GM12878 (cell line): ENCODE measurements at regions not wholly inside any gene's neighbourhood (a gene's known extent, or its start where the extent isn't known, plus 50 kb on each side); places are given as distances from the start of the nearest gene placed in this dataset.

Experiments used
- ATAC-seq: fragments of 200-7000 bp; cut with Tn5 transposase; 3 replicates; pipeline ENCODE4 v1.9.1; 2020; ENCODE audit warnings: mild to moderate bottlenecking, moderate library complexity
- BruUV-seq: library from RNA; stranded (reverse); fragments of 400-500 nt; replicated peaks from 2 replicates; lab custom pipeline; 2021; lab: Mats Ljungman, UMichigan
- CTCF ChIA-PET: fragments of 300-600 bp; sonication (Branson Sonifier 250); formaldehyde crosslinking; extraction: SDS; loops from one replicate; lab custom pipeline; 2021; ENCODE audit warnings: inconsistent platforms; lab: Yijun Ruan, JAX
- POLR2A ChIA-PET: fragments of 350-600 bp; formaldehyde crosslinking; extraction: SDS; loops from one replicate; lab custom pipeline; 2021; ENCODE audit warnings: inconsistent platforms; lab: Charles Lee
- RAD21 ChIA-PET: fragments of 300-600 bp; sonication (Branson Sonifier 250); formaldehyde crosslinking; loops from one replicate; lab custom pipeline; 2023; ENCODE audit warnings: antibody characterized with exemption; ENCODE audit not compliant: unreplicated experiment; lab: Charles Lee
- SMC1A ChIA-PET: fragments of 300-600 bp; sonication (Branson Sonifier 250); formaldehyde crosslinking; loops from one replicate; lab custom pipeline; 2023; ENCODE audit not compliant: unreplicated experiment, uncharacterized antibody; lab: Charles Lee
- DNase-seq: peaks from one replicate; pipeline ENCODE4 v3.0.0-alpha.2; 2011; ENCODE audit warnings: low read depth, low spot score
- FAIRE-seq: peaks from 3 replicates; lab custom pipeline; 2011; peaks lifted over from hg19 to GRCh38; lab: Jason Lieb, UNC
- H2AFZ ChIP-seq: 2 replicates; pipeline ENCODE4 v1.6.0; 2011; ENCODE audit warnings: low read depth, low read length, control low read depth; ENCODE audit not compliant: control insufficient read depth
- H3K27ac ChIP-seq: 2 replicates; pipeline ENCODE4 v1.5.1; 2011; ENCODE audit warnings: control low read depth; ENCODE audit not compliant: control insufficient read depth, insufficient read depth
- H3K27me3 ChIP-seq, 2 experiments: replicated peaks in 1 of 2; 2 replicates each; pipeline versions ENCODE4 v1.6.0 to v1.6.1; 2011; ENCODE audit warnings: low read length in 1 of 2; ENCODE audit not compliant: control insufficient read depth in 2 of 2, insufficient read depth in 2 of 2
- H3K36me3 ChIP-seq, 2 experiments: 2 replicates each; pipeline ENCODE4 v1.5.1; 2011; ENCODE audit warnings: low read length in 1 of 2; ENCODE audit not compliant: control insufficient read depth in 2 of 2, insufficient read depth in 2 of 2
- H3K4me1 ChIP-seq: 2 replicates; pipeline ENCODE4 v1.6.1; 2011; ENCODE audit warnings: mild to moderate bottlenecking, low read length, moderate library complexity, mixed read lengths; ENCODE audit not compliant: control insufficient read depth, insufficient read depth
- H3K4me2 ChIP-seq: 2 replicates; pipeline ENCODE4 v1.6.0; 2011; ENCODE audit warnings: control low read depth; ENCODE audit not compliant: control insufficient read depth, insufficient read depth
- H3K4me3 ChIP-seq: fragments of 200-600 bp; sonication (generic); 2 replicates; pipeline ENCODE4 v1.5.1; 2016
- H3K79me2 ChIP-seq: 2 replicates; pipeline ENCODE4 v1.6.0; 2011; ENCODE audit warnings: low read length; ENCODE audit not compliant: control insufficient read depth, insufficient read depth
- H3K9ac ChIP-seq: 2 replicates; pipeline ENCODE4 v1.8.0; 2011; ENCODE audit warnings: low read length, control low read depth, mixed read lengths; ENCODE audit not compliant: control insufficient read depth, insufficient read depth
- H3K9me3 ChIP-seq: replicated peaks from 3 replicates; pipeline ENCODE4 v1.5.1; 2011; ENCODE audit warnings: mild to moderate bottlenecking, low read length; ENCODE audit not compliant: control insufficient read depth, insufficient read depth
- H4K20me1 ChIP-seq: 2 replicates; pipeline ENCODE4 v1.6.0; 2011; ENCODE audit not compliant: control insufficient read depth, insufficient read depth
- BCL11A ChIP-seq: IDR thresholded peaks from 2 replicates; pipeline ENCODE4 v1.6.1; 2011; ENCODE audit warnings: low read depth, low read length
- CBX3 ChIP-seq: fragments of 200-600 bp; sonication (generic); IDR thresholded peaks from 2 replicates; pipeline ENCODE4 v1.6.1; 2016; ENCODE audit warnings: low read depth, borderline replicate concordance
- EP300 ChIP-seq, 2 experiments: fragments of 150-350 bp in 1 of 2; IDR thresholded peaks; 2 replicates each; pipeline ENCODE4 v1.6.1; 2011 to 2012; ENCODE audit warnings: low read depth in 2 of 2, low read length in 2 of 2, borderline replicate concordance in 1 of 2, improper control_type of control experiment in 1 of 2, inconsistent platforms in 1 of 2; ENCODE audit not compliant: control insufficient read depth in 1 of 2
- ETV6 ChIP-seq, 2 experiments: fragments of 450-650 bp in 1 of 2; IDR thresholded peaks in 1 of 2; conservative IDR thresholded peaks in 1 of 2; 2 replicates each; pipeline ENCODE4 v1.6.1; 2014; ENCODE audit warnings: antibody characterized with exemption in 1 of 2, borderline replicate concordance in 1 of 2, low read depth in 1 of 2, mild to moderate bottlenecking in 1 of 2, moderate library complexity in 1 of 2
- NBN ChIP-seq: fragments of 450-650 bp; IDR thresholded peaks from 2 replicates; pipeline ENCODE4 v1.6.1; 2016
- NFYB ChIP-seq: IDR thresholded peaks from 2 replicates; pipeline ENCODE4 v1.6.1; 2011; ENCODE audit warnings: low read depth, mild to moderate bottlenecking, low read length, improper control_type of control experiment, moderate library complexity; ENCODE audit not compliant: insufficient read depth
- NR2F1 ChIP-seq: fragments of 450-650 bp; conservative IDR thresholded peaks from 2 replicates; pipeline ENCODE4 v1.6.1; 2017; ENCODE audit warnings: mild to moderate bottlenecking
- PAX8 ChIP-seq: fragments of 450-650 bp; IDR thresholded peaks from 2 replicates; pipeline ENCODE4 v1.6.1; 2017; ENCODE audit warnings: mild to moderate bottlenecking, moderate library complexity
- RUNX3 ChIP-seq: IDR thresholded peaks from 2 replicates; pipeline ENCODE4 v1.6.1; 2012; ENCODE audit warnings: low read length, inconsistent platforms
- SIN3A ChIP-seq: IDR thresholded peaks from 2 replicates; pipeline ENCODE4 v1.6.1; 2012; ENCODE audit warnings: low read depth, low read length, improper control_type of control experiment
- YY1 ChIP-seq: IDR thresholded peaks from 2 replicates; pipeline ENCODE4 v1.6.1; 2011; ENCODE audit warnings: low read depth, mild to moderate bottlenecking, low read length
- ZNF24 ChIP-seq: fragments of 450-650 bp; IDR thresholded peaks from 2 replicates; pipeline ENCODE4 v1.6.1; 2017; ENCODE audit warnings: antibody characterized with exemption, mild to moderate bottlenecking
- WGBS: methylation state at CpG from one replicate; pipeline ENCODE4 v1.1.6; 2016; ENCODE audit warnings: low lambda C conversion rate; ENCODE audit not compliant: insufficient replicate concordance, insufficient coverage; ENCODE audit errors: missing lambda C conversion rate; 5-methylcytosine and 5-hydroxymethylcytosine counted together
- in situ Hi-C: fragments of 300-500 bp; cut with MboI; formaldehyde crosslinking; loops from 9 replicates; pipeline ENCODE4 v1.14.3; 2018; ENCODE audit warnings: mixed read lengths
- intact Hi-C: fragments of 100-400 bp; cut with micrococcal nuclease; formaldehyde crosslinking; loops from one replicate; pipeline ENCODE4 v1.14.2; 2022; ENCODE audit not compliant: unreplicated experiment
- TF ChIP-seq, protein P1 (sequence below): fragments of 450-650 bp; IDR thresholded peaks from 2 replicates; pipeline ENCODE4 v1.6.1; 2016; ENCODE audit warnings: mild to moderate bottlenecking, moderate library complexity, borderline replicate concordance
- TF ChIP-seq, protein P2 (sequence below): IDR thresholded peaks from 2 replicates; pipeline ENCODE4 v1.6.1; 2012; ENCODE audit warnings: low read length, inconsistent platforms
- TF ChIP-seq, protein P3 (sequence below): fragments of 450-650 bp; conservative IDR thresholded peaks from 2 replicates; pipeline ENCODE4 v1.6.1; 2017; ENCODE audit warnings: mild to moderate bottlenecking, moderate library complexity

DNA sequence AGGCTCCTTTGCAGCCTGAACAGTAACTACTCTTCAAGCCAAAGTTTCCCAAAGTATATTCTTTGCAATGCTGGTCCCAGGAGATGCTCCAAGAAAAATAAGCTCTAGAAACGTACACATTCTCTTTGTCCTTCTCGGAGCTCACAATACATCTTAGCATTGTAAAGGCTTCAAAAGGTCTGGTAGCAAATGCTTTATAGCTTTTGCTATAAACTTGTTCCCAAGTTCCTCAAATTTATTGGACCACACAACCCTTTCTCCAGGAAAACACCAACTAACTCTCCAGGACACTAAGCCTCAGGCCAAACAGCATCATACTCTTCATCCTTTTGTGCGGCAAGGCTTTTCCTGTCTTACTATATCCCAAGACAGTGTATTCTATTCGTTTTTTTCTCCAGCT lies 455.6 kb upstream of the PROK2 start (continued):
- TF ChIP-seq, protein P1, sequence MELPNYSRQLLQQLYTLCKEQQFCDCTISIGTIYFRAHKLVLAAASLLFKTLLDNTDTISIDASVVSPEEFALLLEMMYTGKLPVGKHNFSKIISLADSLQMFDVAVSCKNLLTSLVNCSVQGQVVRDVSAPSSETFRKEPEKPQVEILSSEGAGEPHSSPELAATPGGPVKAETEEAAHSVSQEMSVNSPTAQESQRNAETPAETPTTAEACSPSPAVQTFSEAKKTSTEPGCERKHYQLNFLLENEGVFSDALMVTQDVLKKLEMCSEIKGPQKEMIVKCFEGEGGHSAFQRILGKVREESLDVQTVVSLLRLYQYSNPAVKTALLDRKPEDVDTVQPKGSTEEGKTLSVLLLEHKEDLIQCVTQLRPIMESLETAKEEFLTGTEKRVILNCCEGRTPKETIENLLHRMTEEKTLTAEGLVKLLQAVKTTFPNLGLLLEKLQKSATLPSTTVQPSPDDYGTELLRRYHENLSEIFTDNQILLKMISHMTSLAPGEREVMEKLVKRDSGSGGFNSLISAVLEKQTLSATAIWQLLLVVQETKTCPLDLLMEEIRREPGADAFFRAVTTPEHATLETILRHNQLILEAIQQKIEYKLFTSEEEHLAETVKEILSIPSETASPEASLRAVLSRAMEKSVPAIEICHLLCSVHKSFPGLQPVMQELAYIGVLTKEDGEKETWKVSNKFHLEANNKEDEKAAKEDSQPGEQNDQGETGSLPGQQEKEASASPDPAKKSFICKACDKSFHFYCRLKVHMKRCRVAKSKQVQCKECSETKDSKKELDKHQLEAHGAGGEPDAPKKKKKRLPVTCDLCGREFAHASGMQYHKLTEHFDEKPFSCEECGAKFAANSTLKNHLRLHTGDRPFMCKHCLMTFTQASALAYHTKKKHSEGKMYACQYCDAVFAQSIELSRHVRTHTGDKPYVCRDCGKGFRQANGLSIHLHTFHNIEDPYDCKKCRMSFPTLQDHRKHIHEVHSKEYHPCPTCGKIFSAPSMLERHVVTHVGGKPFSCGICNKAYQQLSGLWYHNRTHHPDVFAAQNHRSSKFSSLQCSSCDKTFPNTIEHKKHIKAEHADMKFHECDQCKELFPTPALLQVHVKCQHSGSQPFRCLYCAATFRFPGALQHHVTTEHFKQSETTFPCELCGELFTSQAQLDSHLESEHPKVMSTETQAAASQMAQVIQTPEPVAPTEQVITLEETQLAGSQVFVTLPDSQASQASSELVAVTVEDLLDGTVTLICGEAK, result no peak
- TF ChIP-seq CBX3, result no peak
- TF ChIP-seq, protein P2, sequence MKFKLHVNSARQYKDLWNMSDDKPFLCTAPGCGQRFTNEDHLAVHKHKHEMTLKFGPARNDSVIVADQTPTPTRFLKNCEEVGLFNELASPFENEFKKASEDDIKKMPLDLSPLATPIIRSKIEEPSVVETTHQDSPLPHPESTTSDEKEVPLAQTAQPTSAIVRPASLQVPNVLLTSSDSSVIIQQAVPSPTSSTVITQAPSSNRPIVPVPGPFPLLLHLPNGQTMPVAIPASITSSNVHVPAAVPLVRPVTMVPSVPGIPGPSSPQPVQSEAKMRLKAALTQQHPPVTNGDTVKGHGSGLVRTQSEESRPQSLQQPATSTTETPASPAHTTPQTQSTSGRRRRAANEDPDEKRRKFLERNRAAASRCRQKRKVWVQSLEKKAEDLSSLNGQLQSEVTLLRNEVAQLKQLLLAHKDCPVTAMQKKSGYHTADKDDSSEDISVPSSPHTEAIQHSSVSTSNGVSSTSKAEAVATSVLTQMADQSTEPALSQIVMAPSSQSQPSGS, result no peak
- no peak for TF ChIP-seq SIN3A

DNA sequence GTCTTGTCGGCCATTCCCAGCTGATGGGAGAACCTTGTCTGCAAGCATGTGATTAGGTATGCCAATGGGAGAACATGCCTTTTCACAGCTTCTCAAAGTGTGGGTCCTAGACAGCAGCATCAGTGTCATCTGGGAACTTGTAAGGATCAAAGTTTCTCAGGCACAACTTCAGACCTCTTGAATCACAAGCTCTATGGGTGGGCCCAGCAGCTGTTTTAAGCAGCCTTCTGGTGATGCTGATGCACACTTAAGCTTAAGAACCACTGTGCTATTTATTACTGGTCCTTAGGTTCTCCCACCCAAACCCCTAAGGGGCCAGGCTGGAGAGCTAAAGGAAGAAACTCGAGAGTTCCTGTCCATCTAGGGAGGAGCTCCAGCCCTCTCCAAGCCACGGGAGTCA lies 453.9 kb upstream of the PROK2 start:
- Histone ChIP-seq H3K4me2 (no peak overlapping the region), H4K20me1 (no peaks in the 10 kb centered on the region), H3K9me3 (no peaks in the 10 kb centered on the region; the same call in 2 of the 3 replicates), H3K4me3 (no peak overlapping the region), H3K9ac (no peak overlapping the region), H3K27me3 (no peaks in the 10 kb centered on the region), H3K36me3 (no peaks in the 10 kb centered on the region), H3K27ac (no peak overlapping the region), H3K79me2 (no peaks in the 10 kb centered on the region), H3K4me1 (no peaks in the 10 kb centered on the region), H2AFZ (no peak overlapping the region)
- intact Hi-C loops (no loop called here), in situ Hi-C loops (no loop called here)
- ChIA-PET POLR2A (interaction anchor here (0.6 kb wide), 1 partner anchor 165 kb away, joined by 3 read pairs; no protein-coding TSS in a partner anchor), CTCF (no interaction called here), SMC1A (no interaction called here), RAD21 (no interaction called here)
- WGBS, result 15% methylated on average over 3 of the region's 3 CpGs
- BruUV-seq, result no TSS peak
- no peak for ATAC-seq
- no peak for DNase-seq
- FAIRE-seq, result no peak
- no peak for TF ChIP-seq YY1
- no peak for TF ChIP-seq NR2F1
- TF ChIP-seq, protein P3, sequence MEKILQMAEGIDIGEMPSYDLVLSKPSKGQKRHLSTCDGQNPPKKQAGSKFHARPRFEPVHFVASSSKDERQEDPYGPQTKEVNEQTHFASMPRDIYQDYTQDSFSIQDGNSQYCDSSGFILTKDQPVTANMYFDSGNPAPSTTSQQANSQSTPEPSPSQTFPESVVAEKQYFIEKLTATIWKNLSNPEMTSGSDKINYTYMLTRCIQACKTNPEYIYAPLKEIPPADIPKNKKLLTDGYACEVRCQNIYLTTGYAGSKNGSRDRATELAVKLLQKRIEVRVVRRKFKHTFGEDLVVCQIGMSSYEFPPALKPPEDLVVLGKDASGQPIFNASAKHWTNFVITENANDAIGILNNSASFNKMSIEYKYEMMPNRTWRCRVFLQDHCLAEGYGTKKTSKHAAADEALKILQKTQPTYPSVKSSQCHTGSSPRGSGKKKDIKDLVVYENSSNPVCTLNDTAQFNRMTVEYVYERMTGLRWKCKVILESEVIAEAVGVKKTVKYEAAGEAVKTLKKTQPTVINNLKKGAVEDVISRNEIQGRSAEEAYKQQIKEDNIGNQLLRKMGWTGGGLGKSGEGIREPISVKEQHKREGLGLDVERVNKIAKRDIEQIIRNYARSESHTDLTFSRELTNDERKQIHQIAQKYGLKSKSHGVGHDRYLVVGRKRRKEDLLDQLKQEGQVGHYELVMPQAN, result no peak
- no peak for TF ChIP-seq BCL11A
- no peak for TF ChIP-seq RUNX3
- TF ChIP-seq ZNF24, result no peak
- TF ChIP-seq PAX8, result no peak
- no peak for TF ChIP-seq NBN
- no peak for TF ChIP-seq NFYB
- TF ChIP-seq ETV6 (conservative IDR thresholded peaks at IDR 0.05 in 1 of 2, IDR thresholded peaks at IDR 0.05 in 1 of 2; ENCODE audit: borderline replicate concordance in 1 of 2, low read depth in 1 of 2), result no peak
- TF ChIP-seq EP300 (IDR thresholded peaks at IDR 0.05; ENCODE audit: borderline replicate concordance in 1 of 2, control insufficient read depth in 1 of 2, low read depth in 2 of 2, low read length in 2 of 2), result no peak
